RPMI8226 (cell line): ENCODE measurements at regions not wholly inside any gene's neighbourhood (a gene's known extent, or its start where the extent isn't known, plus 50 kb on each side); places are given as distances from the start of the nearest gene placed in this dataset.

ENCODE experiments used
- DNase-seq: peaks from one replicate; pipeline ENCODE4 v3.0.0-alpha.2; 2015

GRCh38 chr15:69852482-69852881, 245.2 kb downstream of the TLE3 start:
- DNase-seq, result no peak

- no peak for DNase-seq
Observed at GRCh38 chr15:69852916-69853315, 244.8 kb downstream of the TLE3 start.

- DNase-seq, result no peak
Observed at GRCh38 chr15:69853544-69853951, 244.2 kb downstream of the TLE3 start.

GRCh38 chr15:69854001-69854400, 243.7 kb downstream of the TLE3 start:
- DNase-seq, result no peak

- no peak for DNase-seq
Observed at GRCh38 chr15:69854521-69855181, 243.1 kb downstream of the TLE3 start.

GRCh38 chr15:69855258-69856000, 242.3 kb downstream of the TLE3 start:
- DNase-seq, result no peak

- no peak for DNase-seq
Observed at GRCh38 chr15:69857250-69857649, 240.5 kb downstream of the TLE3 start.

- no peak for DNase-seq
Observed at GRCh38 chr15:69857686-69858391, 239.9 kb downstream of the TLE3 start.

- no peak for DNase-seq
Observed at GRCh38 chr15:69858456-69858855, 239.3 kb downstream of the TLE3 start.

GRCh38 chr15:69859866-69860265, 237.9 kb downstream of the TLE3 start:
- no peak for DNase-seq

- DNase-seq, result no peak
Observed at GRCh38 chr15:69860321-69860720, 237.4 kb downstream of the TLE3 start.

- DNase-seq, result no peak
Observed at GRCh38 chr15:69860921-69861320, 236.8 kb downstream of the TLE3 start.

- DNase-seq, result no peak
Observed at GRCh38 chr15:69861331-69862171, 236.2 kb downstream of the TLE3 start.

GRCh38 chr15:69862540-69862939, 235.2 kb downstream of the TLE3 start:
- DNase-seq, result no peak

- no peak for DNase-seq
Observed at GRCh38 chr15:69863446-69863845, 234.3 kb downstream of the TLE3 start.

GRCh38 chr15:69865369-69865768, 232.3 kb downstream of the TLE3 start:
- DNase-seq, result no peak

- DNase-seq, result no peak
Observed at GRCh38 chr15:69868756-69869155, 229.0 kb downstream of the TLE3 start.

GRCh38 chr15:69869291-69869690, 228.4 kb downstream of the TLE3 start:
- peak; percentile 26 for DNase-seq

GRCh38 chr15:69869881-69870505, 227.7 kb downstream of the TLE3 start:
- DNase-seq, result peak; percentile 92

GRCh38 chr15:69871511-69872134, 226.1 kb downstream of the TLE3 start:
- peak; percentile 42 for DNase-seq

- DNase-seq, result no peak
Observed at GRCh38 chr15:69873807-69874206, 223.9 kb downstream of the TLE3 start.

- no peak for DNase-seq
Observed at GRCh38 chr15:69874321-69874720, 223.4 kb downstream of the TLE3 start.
